GM06990 (cell line): ENCODE measurements at regions not wholly inside any gene's neighbourhood (a gene's known extent, or its start where the extent isn't known, plus 50 kb on each side); places are given as distances from the start of the nearest gene placed in this dataset.

Source experiments
- DNase-seq: peaks from one replicate; pipeline ENCODE4 v3.0.0-alpha.2; 2011; ENCODE audit not compliant: insufficient read length; ENCODE audit errors: extremely low read depth
- H3K27me3 ChIP-seq: replicated peaks from 2 replicates; pipeline ENCODE4 v1.6.0; 2011; ENCODE audit warnings: low read length; ENCODE audit not compliant: control insufficient read depth, insufficient read depth
- H3K36me3 ChIP-seq: 2 replicates; pipeline ENCODE4 v1.5.1; 2011; ENCODE audit warnings: low read length; ENCODE audit not compliant: control insufficient read depth, insufficient read depth
- H3K4me3 ChIP-seq: replicated peaks from 2 replicates; pipeline ENCODE4 v1.5.1; 2011; ENCODE audit warnings: low read depth, mild to moderate bottlenecking, control low read depth, low read length
- CTCF ChIP-seq: IDR thresholded peaks from 2 replicates; pipeline ENCODE4 v1.5.1; 2011; ENCODE audit warnings: low read length, control low read depth, mild to moderate bottlenecking, inconsistent platforms; ENCODE audit not compliant: insufficient read depth, poor library complexity, severe bottlenecking

GRCh38 chr9:79946712-79947111, 374.9 kb downstream of the TLE4 start:
- DNase-seq: no peak
- no peaks in the 10 kb centered on the region for H3K27me3 ChIP-seq
- no peak for TF ChIP-seq CTCF
- H3K4me3 ChIP-seq: no peak overlapping the region
- no peaks in the 10 kb centered on the region for H3K36me3 ChIP-seq

- Histone ChIP-seq H3K27me3 (no peaks in the 10 kb centered on the region), H3K4me3 (no peak overlapping the region), H3K36me3 (no peaks in the 10 kb centered on the region)
- TF ChIP-seq CTCF: no peak
- DNase-seq: no peak
These were observed 373.7 kb downstream of the TLE4 start for GRCh38 chr9:79945495-79945894.

- Histone ChIP-seq H3K36me3 (no peaks in the 10 kb centered on the region), H3K27me3 (no peaks in the 10 kb centered on the region), H3K4me3 (no peak overlapping the region)
- TF ChIP-seq CTCF: no peak
- no peak for DNase-seq
These were observed 373.3 kb downstream of the TLE4 start for GRCh38 chr9:79945016-79945415.

GRCh38 chr9:79940919-79941318, 369.2 kb downstream of the TLE4 start:
- Histone ChIP-seq H3K36me3 (no peaks in the 10 kb centered on the region), H3K4me3 (no peak overlapping the region), H3K27me3 (no peaks in the 10 kb centered on the region)
- no peak for DNase-seq
- TF ChIP-seq CTCF: no peak

GRCh38 chr9:79939819-79940218, 368.1 kb downstream of the TLE4 start:
- Histone ChIP-seq H3K27me3 (no peaks in the 10 kb centered on the region), H3K36me3 (no peaks in the 10 kb centered on the region), H3K4me3 (no peak overlapping the region)
- no peak for TF ChIP-seq CTCF
- no peak for DNase-seq

- no peak overlapping the region for H3K4me3 ChIP-seq
- TF ChIP-seq CTCF: no peak
- no peak for DNase-seq
These were observed 364.6 kb downstream of the TLE4 start for GRCh38 chr9:79936336-79936735.

More at GRCh38 chr9:79936336-79936735, 364.6 kb downstream of the TLE4 start:
- no peaks in the 10 kb centered on the region for H3K27me3 ChIP-seq
- no peaks in the 10 kb centered on the region for H3K36me3 ChIP-seq
